NCI-H2107 treated with DMSO at 0.1 percent for 48 hours (cell line): ENCODE measurements at regions not wholly inside any gene's neighbourhood (a gene's known extent, or its start where the extent isn't known, plus 50 kb on each side); places are given as distances from the start of the nearest gene placed in this dataset.

ENCODE experiments used
- DNase-seq: peaks from one replicate; lab custom pipeline; 2025; ENCODE audit not compliant: unreplicated experiment; lab: John Stamatoyannopoulos, UW

- no peak for DNase-seq
These were observed 634.0 kb downstream of the SPOCK3 start for GRCh38 chr4:166600264-166600663.

DNA sequence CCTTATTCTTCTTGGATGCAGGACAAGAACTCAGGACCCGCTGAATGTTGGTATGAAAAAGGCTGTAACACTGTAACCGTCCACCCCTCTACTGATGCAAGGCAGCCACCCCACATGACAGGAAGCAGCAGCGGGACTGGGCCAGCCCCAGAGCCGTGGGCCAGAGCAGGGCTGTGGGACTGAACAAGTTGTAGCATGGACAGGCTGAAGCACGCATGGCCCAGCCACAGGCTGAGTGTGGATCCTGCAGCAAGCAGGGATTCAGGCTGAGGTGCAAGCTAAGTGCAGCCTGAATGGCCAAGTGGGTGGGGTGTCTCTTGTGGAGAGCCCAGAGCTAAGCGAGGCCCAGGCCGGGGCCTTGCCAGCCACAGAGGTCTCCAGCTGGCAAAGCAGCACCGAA lies 632.2 kb downstream of the SPOCK3 start:
- DNase-seq = no peak

DNA sequence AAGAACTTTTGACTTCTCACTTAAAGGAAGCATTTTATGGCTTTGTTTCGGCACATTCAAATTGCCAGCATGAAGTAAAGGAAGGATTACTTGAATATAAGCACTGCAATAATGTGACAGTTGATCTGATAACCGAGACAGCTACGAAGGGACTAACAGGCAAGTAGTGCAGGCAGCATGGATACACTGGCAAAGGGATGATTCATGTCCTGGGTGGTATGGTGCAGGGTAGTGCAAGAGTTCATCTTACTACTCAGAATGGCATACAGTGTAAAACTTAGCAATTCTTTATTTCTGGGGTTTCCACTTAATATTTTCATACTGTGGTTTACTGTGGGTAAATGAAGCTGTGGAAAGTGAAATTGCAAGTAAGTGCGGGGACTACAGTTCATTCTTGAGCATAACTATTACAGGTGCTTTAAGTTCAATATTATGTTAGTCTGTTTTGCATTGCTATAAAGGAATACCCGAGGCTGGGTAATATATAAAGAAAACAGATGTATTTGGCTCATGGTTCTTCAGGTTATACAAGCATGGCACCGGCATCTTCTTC lies 611.8 kb downstream of the SPOCK3 start:
- no peak for DNase-seq

GRCh38 chr4:166625018-166625637 lies 609.2 kb downstream of the SPOCK3 start:
- DNase-seq = no peak

DNA sequence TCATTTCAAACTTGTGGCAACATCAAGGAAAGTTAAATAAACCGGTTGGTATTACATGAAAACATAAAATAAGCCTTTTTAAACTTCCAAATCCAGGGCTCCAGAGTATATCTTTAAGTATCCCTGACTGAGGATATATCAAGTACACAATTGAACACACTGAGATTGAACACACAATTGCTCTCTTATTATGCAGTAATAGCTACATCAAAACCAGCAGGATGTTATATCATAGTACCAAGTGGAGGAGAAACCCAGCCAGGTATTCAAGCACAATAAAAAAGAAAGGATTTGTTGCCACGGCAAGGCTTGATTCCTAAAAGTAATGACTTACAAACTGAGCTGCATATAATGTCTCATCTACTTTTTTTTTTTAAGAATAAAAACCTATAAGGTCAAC lies 605.8 kb downstream of the SPOCK3 start:
- DNase-seq = no peak

DNA sequence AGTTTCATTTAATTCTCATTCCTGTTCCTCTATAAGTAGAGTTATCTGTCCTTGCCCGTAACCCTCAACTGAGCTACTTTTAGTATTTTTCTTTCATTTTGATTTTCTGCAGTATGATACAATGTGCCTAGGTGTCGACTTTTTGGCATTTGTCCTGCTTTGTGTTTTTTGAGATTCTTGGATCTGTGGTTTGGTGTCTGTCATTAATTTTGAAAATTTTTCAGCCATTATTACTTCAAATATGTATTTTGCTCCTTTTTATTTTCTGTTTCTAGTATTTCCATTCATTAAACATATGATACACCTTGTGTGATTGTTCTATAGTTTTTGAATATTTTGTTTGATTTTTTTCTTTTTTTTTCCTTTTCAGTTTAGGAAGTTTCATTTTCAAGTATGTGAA lies 598.9 kb downstream of the SPOCK3 start:
- no peak for DNase-seq

DNA sequence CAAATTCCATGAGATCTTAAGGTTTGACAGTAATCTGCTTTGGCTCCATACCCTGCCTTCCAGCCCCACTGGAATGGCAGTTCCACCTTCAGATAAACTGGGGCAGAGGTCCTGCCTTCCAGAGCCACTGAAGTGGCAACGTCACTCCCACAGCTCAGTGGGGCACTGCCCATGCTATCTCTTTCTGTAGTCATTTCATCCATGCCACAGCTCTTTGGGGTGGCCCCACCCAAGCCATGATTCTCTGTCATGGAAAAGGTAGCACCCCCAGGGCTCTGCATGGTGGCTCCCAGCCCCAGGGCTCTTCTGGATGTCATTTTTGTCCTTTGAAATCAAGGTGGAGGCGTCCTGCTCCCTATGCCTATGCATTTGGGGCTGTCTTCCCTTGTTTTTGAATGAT lies 596.5 kb downstream of the SPOCK3 start:
- DNase-seq = no peak

GRCh38 chr4:166655231-166655630 lies 579.1 kb downstream of the SPOCK3 start:
- DNase-seq = no peak

DNA sequence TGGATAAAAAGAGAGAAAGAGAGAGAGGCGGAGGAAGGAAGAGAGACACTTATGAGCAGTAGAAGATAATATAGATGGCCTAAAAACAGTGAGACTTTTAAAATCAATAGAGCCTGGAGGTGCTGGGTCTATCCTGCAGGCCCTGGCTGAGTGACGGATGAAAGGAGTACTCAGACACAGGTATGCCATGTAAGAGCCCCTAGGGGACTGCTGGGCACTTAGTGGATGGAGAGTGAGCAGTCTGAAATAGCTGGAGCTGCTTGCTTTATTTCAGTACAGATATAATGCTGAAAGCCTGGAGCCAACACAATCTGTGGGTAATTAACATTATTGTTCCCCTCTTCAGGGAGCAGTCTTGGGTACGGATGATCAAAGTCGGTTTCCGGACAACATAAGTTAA lies 578.6 kb downstream of the SPOCK3 start:
- no peak for DNase-seq

DNA sequence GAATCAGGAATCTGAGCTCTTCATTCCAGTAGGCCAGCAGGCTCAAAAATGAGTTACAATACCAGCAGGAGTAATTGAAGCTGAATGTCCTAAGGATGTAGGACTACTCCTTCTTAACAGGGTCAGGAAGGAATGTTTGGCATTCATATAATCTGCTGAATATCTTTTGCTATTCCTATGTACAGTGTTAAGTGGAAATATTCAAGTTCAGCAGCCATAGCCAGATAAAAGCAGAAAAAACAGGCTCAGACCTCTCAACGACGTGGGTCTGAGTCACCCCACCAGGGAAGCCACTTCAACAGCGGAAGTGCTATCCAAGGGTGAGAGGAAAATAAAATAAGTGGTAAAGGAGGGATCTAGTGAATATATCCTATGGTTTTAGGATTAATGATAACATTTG lies 577.0 kb downstream of the SPOCK3 start:
- no peak for DNase-seq

- DNase-seq = no peak
These were observed 575.7 kb downstream of the SPOCK3 start for GRCh38 chr4:166658585-166658984.

DNA sequence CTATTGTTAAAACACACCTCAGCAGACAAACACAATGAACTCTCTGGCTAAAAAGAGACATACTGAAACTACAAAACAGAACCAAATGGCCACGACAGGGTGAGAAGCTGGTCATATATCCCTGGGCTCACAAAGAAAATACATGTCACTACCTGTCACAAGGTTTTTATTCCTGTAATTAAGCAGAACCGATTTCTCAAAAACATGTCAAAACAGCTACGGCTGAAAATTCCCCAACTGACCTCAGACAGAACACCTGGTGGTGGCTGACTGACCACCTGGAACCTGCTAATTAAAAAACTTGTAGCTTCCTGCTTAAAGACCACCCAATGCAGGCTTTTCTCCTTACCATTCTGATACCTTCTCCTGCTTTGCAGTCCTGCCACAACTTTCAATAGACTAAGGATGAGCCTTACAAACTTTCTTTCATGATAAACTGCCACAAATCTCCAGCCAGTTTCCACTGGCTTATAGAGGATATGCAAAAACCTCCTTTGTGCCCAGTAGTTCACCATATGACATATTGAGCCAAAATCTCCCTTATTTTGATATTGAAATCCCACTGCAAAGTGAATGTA lies 571.9 kb downstream of the SPOCK3 start:
- no peak for DNase-seq

DNA sequence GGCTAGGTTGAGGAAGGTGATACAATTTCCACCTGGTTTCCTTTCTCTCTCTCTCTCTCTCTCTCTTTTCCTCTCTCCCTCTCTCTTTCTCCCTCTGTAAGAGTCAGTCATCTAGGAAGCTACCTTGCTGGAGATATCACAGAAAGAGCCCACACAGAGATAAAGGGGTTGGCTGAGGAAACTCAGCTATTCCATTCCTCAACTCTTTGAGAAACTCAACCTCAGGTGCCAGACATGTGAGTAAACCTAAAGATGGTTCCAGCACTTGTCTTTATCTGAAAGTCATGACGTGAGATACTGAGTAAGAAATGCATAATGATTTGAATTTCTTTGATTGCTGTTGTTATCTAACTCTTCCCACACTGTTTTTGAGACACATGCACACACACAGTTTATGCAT lies 564.0 kb downstream of the SPOCK3 start:
- no peak for DNase-seq

- no peak for DNase-seq
These were observed 560.4 kb downstream of the SPOCK3 start for GRCh38 chr4:166673911-166674310.

- DNase-seq = no peak
These were observed 558.9 kb downstream of the SPOCK3 start for GRCh38 chr4:166675411-166675810.

GRCh38 chr4:166680796-166681195 lies 553.5 kb downstream of the SPOCK3 start:
- DNase-seq = no peak

DNA sequence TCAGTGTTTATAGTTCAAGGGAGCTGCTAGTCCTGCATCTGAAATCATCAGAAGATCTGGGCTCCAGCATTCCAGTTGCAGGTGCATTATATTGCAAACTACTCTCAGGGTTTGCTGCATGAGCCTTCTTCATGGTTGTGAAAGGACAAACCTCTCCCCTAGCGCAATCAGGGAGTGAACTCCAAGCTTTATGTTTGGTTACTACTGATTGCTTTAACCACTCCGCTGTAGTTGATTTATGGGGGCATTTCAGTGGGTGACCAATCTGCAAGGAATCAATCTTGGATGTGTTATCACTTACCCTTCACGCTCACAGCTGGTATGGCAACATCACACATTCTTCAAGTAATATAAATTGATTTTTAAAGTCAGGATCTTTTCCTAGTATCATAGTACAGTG lies 552.1 kb downstream of the SPOCK3 start:
- no peak for DNase-seq
